Forelimb muscle (tissue), 1 donor: ENCODE measurements at regions not wholly inside any gene's neighbourhood (a gene's known extent, or its start where the extent isn't known, plus 50 kb on each side); places are given as distances from the start of the nearest gene placed in this dataset.
A peak's percentile ranks its signal among the peaks of the same experiment; 100 is the strongest.

ENCODE experiments used
- DNase-seq: peaks from one replicate; pipeline ENCODE4 v3.0.0-alpha.2; 2013; ENCODE audit warnings: low read depth

DNA sequence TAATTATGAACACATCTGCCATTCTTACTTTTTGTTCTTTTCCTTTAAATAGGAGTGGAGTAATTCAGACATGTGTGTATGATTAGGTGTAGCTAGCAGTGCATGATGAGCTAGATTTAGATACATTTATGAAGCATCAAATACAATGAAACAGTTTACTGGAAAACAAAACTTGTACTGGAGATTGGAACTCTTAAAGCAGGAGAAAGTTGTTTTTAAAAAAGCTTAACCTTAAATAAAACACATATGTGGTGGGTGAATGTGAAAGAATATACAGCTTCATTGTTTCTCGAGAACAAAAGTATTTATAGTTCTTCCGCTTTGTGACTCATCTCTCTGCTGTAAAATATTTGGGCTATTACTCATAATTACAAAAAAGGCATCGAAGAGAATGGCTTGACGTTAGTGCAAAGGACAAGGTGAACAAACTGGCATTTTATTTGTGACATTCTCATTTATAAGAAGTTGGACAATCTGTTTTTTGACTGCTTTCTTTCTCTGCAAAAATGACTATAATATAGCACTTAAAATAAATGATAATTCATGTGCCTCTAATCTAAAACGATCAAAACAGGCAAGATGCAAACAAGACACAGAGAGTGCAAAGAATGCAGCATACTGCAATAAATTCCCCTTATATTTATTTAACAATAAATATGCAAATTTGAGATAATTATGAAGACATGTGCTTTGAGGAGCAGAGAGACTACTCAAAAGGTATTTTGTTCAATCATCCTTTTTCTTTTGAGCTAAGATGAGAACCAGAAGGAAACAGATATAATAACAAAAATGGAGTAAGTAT is 478.8 kb downstream of the CETN3 start:
- DNase-seq = no peak

DNA sequence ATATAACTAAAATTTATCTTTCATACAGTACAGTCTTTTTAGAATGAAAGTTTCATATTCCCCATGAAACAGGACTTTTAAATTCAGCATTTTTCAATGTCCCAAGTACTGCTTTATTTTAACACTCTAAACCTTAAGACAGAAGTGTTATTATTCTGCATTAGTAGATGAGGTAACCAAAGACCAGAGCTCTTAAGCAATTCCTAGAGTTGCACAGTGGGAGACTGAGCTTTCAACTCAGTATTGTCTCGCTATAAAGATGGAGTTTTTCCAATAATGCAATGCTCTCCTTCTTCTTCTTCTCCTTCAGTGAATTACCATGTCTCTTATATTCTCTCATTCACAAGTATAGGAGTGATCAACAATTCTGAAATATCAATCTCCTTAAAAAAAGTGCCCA is 479.7 kb downstream of the CETN3 start:
- no peak for DNase-seq

DNA sequence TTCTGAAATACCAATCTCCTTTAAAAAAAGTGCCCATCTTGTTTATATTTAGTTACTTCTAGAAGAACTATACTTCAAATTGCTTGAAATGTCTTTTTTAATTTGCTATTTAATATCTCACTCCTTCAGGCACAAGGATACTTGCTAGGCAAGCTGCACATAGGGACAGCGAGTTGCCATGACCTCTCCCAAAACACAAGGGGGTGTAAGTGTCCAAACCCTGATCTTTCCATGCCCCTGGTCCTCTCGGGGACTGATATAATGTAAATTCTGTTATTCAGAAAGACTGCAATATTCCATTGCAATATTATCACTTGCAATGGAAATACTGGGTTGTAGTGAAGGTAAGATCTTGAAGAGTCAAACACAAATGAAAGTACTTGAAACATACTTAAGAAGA is 480.4 kb downstream of the CETN3 start:
- no peak for DNase-seq

DNA sequence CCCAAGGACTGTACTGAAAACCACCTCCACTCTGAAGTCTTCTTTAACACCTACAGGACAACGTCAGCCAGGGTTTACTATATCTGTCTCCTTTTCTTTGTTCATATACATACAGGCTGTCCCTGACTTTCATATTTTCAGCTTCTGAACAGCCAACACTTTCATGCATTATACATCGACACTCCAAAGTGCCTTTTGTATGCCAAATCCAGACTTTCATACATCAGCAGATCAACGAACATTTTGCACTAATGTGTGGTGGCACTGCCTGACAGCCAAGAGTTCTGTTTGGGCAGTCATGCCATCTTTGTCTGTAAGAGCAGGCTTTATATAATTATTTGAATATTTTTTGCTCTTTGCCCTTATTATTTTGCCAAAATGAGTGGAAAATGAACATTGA is 487.4 kb downstream of the CETN3 start:
- DNase-seq = no peak

DNA sequence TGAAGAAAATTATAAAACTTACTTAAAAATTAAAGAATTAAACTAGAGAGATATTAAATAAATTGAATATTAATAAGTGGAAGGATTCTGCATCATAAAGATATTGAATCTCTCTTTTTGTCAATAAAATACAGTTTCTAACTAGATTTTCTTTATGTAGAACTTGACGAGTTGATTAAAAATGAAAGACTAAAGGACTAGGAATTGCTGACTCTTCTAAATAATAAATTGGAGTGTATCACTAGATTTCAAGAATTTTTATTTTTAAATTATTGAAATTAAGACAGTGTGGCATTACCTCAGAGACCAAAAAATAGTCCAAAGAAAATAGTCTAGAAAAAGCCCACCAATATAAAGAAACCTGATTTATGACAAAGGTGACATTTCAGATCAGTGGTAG is 492.4 kb downstream of the CETN3 start:
- no peak for DNase-seq

DNA sequence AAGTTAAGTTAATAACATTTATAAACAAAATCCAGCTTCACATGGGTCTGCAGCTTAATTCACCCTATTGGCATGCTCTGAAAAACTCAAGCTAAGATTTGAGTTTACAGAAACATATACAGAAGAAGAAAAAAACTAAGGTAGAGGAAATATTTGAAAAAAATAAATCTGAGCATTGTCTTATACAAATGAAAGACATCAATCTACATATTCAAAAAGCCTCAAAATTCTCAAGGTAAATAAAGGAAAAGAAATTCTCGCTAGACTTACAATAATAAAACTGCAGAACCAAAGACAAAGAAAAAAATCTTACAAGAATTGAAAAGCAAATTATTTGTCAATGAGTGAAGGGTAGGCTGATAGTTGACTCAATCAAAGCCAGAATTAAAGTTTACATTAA is 493.4 kb downstream of the CETN3 start:
- no peak for DNase-seq

DNA sequence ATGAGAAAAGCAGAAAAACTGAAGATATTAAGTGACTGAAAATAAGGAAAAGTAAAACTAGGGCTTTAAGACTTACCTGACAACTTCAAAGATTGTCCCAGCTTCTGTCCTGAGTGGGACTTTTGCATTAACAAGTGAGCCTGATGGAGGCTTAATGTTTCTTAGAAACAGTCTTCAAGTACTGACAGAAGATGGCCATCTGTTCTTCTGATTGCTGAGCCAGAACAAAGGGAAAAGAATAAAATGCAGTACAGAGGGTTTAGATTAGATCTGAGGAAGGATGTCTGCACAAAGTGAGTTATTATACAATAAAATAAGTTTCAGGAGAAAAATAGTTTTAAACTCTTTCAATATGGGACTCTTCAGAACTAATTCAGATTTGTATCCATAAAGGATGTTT is 500.7 kb downstream of the CETN3 start:
- no peak for DNase-seq

DNA sequence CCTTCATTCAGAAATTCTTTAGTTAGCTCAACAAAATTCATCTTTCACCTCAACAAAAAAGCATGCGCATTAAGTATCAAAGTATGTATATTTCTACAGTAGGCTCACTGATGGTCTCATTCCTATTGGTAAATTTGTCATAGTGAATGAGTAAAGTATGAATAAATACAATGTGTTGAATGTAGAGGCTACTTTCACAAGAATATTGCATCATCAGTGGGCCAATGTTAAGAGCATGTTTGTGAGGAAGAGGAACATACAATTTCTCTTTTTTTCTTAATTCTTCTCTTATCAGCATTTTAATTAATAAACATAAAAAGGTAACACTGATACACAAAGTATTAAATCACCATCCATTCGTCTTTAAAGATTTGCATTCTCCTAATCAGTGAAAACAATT is 505.1 kb downstream of the CETN3 start:
- DNase-seq = no peak

GRCh38 chr5:89901983-89902382 is 507.6 kb downstream of the CETN3 start:
- peak; percentile 17 for DNase-seq

- DNase-seq = no peak
Measured at GRCh38 chr5:89901346-89901745, 508.2 kb downstream of the CETN3 start.

DNA sequence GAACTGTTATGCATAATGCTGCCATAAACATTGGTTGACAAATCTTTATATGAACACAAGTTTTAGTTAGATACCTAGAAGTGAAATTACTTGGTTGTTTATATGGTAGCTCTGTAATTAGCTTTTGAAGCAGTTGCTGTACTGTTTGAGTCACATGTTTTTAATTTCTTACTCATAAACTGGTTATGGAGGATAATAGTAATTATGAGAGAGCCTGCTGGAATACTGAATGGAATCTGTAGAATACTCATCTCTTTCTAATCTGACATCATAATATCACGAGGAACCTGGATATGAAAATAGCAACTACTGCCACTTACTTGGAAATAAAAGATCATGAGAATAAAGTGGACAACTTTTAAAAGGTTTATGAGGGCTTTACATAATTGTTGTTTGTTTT is 509.2 kb downstream of the CETN3 start:
- no peak for DNase-seq

- no peak for DNase-seq
Measured at GRCh38 chr5:89899559-89899958, 510.0 kb downstream of the CETN3 start.

DNA sequence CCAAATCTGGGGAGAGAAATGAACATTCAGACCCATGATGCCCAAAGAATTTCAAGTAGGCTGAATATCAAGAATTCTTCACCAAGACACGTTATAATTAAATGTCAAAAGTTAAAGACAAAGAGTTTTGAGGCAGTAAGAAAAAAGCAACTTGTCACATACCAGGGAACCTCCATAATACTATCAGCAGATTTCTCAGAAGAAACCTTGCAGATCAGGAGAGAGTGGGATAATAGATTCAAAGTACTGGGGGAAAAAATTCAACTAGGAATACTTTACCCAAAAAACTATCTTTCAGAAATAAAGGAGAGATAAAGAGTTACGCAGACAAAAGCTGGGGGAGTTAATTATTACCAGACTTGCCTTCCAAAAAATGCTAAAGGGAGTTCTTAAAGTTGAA is 516.0 kb downstream of the CETN3 start:
- DNase-seq = no peak

DNA sequence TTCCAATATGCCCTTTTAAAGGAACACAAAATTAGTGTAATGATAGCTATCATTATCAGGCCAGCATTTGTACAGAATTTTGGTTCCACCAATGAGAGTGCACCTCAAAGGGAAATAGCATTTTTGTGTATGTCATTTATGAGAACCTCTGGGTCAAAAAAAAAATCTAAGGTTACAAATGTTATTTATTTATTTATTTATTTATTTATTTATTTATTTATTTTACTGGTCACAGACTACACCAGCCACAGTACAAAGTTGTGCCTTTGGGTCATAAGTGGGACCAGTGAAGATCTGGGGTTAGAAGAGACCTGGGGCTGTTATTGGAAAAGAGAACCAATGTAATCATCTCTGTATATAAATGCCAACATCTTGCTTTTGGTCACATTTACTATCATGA is 523.9 kb downstream of the CETN3 start:
- no peak for DNase-seq

DNA sequence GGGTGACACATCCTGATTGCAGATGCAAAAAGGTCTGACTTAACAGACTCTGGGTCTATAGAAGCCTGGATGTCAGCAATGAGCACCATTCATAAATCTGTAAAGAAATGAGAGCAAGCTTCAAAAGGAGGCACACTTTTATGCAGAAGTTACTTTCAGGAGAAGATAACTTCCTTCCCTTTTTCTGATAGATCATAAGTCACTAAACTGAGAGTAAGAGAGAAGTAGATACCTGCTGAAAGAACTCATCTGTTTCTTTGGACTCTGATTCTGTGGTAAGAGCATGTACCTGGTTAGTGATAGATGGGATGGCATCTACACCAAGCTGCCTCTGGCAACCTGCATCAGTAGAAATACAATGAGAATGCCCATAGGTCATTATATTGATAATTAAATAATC is 525.6 kb downstream of the CETN3 start:
- DNase-seq = no peak

DNA sequence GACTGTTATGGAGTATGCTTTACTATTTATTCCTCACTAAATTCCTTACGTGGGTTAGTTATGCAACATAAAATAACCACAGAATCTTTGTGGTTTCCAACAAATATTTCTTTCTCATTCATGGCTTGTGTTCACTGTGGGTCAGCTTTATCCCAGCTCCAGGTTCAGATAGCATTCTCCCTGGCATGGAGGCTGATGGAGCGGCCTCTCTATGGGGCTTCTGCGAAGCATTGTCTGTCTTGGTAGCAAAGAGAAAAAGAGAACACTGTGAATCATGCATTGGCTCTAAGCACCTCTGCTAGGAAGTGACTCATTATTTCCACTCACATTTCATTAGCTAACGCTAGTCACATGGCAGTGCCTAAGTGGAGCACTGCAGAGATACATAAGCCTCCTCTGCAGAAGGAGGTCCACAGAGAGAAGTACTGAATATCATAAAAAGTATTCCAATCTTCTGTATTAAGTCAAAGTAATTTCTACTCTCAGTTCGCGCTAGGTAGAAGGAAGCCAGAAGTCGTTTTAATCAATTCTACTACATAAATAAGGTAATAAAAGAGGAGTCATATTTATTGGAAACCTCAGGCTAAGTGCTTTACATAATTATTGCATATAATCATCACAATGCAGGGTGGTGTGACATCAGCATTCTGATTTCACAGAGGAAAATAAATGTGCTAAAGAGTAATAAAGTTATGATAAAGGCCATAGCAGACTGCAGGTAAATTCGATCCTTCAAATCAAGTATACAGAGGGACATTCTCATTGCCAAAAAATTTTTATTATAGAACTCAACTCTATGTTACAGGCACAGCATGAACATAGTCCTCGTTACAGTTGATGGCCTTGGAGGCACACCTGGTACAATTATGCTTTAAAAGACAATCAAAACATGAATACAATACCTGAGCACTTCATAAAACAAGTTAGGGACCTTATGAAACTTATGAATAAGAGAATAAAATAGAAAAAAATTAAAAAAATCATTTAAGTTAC is 531.1 kb downstream of the CETN3 start:
- no peak for DNase-seq

DNA sequence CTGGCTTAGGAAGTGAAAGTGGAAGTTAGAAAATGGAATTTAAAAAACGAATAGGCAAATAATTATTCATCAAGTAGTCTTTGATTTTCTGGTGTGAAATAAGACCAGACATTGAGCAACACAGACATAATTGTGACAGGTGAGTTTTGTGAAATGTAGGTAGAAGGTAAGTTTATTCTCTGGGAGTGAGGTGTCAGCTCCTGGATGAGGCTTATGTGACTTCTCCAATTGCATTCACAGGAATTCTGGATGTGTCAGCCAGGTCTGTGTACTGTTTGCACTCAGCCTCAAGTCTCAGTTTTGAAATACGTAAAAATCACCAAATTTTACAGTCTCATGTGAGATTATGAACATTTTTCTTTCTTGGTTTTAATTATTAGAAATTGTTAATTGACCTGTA is 537.6 kb downstream of the CETN3 start:
- no peak for DNase-seq

DNA sequence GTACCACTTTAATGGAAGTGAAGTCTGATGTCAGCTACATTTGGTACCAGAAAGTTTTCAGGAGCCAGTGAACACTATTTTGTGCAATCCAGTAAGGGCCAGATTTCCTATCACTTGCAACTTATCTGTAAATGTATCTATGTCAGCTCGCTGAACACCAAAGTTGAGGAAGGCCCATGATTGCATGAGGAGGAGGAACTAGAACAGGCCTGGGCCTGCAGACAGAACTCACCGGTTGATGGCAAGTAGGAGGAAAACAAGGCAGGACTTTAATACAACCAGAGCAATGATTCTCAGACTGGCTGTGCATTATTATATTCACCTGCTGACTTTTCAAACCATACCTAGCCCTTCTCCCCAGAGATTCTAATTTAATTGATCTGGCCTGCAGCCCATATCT is 540.2 kb downstream of the CETN3 start:
- no peak for DNase-seq

- no peak for DNase-seq
Measured at GRCh38 chr5:89866410-89866809, 543.1 kb downstream of the CETN3 start.

GRCh38 chr5:89864941-89865340 is 544.6 kb downstream of the CETN3 start:
- DNase-seq = no peak

DNA sequence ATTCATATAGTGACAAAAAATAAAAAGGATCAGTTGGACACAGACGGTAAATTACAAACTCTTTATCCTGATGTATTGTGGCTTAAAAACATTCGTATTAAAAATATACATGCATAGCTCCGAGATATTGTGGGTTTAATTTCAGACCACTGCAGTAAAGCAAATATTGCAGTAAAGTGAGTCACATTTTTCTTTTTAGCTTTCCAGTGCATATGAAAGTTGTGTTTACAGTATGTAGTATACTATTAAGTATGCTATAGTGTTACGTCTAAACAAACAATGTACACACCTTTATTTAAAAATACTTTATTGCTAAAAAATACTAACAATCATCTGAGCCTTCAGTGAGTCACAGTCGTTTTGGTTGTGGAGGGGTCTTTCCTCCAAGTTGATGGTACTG is 551.8 kb downstream of the CETN3 start:
- DNase-seq = no peak

GRCh38 chr5:89855417-89855816 is 554.1 kb downstream of the CETN3 start:
- no peak for DNase-seq

DNA sequence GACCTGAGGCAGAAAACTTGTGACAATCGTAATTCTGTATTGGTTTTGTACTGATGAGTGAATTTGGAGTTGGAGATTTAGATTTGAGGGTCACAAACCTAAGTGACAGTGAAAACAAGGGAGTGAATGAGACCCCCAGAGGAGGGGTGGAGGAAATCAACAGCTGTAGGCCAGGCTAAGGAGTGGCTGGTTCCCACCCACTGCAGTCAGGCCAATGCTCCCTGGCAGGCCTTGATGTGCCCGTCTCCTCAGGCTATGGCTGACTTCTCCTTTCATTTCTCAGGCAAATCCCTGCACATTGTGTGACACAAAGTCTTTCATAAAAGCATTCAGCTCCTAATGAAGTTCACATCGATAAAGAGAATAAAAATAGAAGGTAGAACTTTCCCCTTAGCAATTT is 557.6 kb downstream of the CETN3 start:
- DNase-seq = no peak
